Liver (tissue), 8 donors: ENCODE measurements at regions not wholly inside any gene's neighbourhood (a gene's known extent, or its start where the extent isn't known, plus 50 kb on each side); places are given as distances from the start of the nearest gene placed in this dataset.

Source experiments
- DNase-seq: peaks from one replicate; pipeline ENCODE4 v3.0.0-alpha.2; 2017; ENCODE audit warnings: low spot score
- H3K27ac ChIP-seq, 2 donors: one replicate each; pipeline ENCODE4 v1.7.0; 2013; ENCODE audit warnings: inconsistent platforms in 2 of 2, low read length in 2 of 2, control low read depth in 1 of 2, low read depth in 1 of 2, mild to moderate bottlenecking in 1 of 2
- H3K27me3 ChIP-seq, 4 donors: one replicate each; pipeline versions ENCODE4 v1.6.1 to v1.7.0; 2013; ENCODE audit warnings: low read length in 3 of 4, inconsistent platforms in 1 of 4, mild to moderate bottlenecking in 1 of 4, moderate library complexity in 1 of 4; ENCODE audit not compliant: control insufficient read depth in 4 of 4, insufficient read depth in 4 of 4
- H3K36me3 ChIP-seq, 4 donors: one replicate each; pipeline versions ENCODE4 v1.6.1 to v1.7.0; 2013; ENCODE audit warnings: low read length in 3 of 4, mild to moderate bottlenecking in 3 of 4, low read depth in 1 of 4, moderate library complexity in 1 of 4; ENCODE audit not compliant: control insufficient read depth in 4 of 4, insufficient read depth in 3 of 4
- H3K4me1 ChIP-seq, 4 donors: one replicate each; pipeline versions ENCODE4 v1.6.1 to v1.7.0; 2013; ENCODE audit warnings: low read length in 3 of 4, mild to moderate bottlenecking in 3 of 4, moderate library complexity in 1 of 4; ENCODE audit not compliant: control insufficient read depth in 4 of 4, insufficient read depth in 4 of 4
- H3K4me3 ChIP-seq, 3 donors: one replicate each; pipeline versions ENCODE4 v1.6.1 to v1.7.0; 2013; ENCODE audit warnings: low read length in 3 of 3, control low read depth in 1 of 3, low read depth in 1 of 3, mild to moderate bottlenecking in 1 of 3
- H3K9ac ChIP-seq, 2 donors: one replicate each; pipeline ENCODE4 v1.7.0; 2013; ENCODE audit warnings: low read length in 2 of 2, mild to moderate bottlenecking in 2 of 2, moderate library complexity in 2 of 2, control low read depth in 1 of 2, low read depth in 1 of 2
- H3K9me3 ChIP-seq, 4 donors: one replicate each; pipeline versions ENCODE4 v1.6.1 to v1.7.0; 2013; ENCODE audit warnings: low read length in 3 of 4; ENCODE audit not compliant: control insufficient read depth in 4 of 4
- ATF3 ChIP-seq: IDR thresholded peaks from 2 replicates; pipeline ENCODE4 v1.6.1; 2016; ENCODE audit warnings: antibody characterized with exemption
- CTCF ChIP-seq: fragments of 150-350 bp; IDR thresholded peaks from 2 replicates; pipeline ENCODE4 v1.5.1; 2017; ENCODE audit warnings: improper control_type of control experiment, low read depth, low read length; ENCODE audit not compliant: missing input control
- EGR1 ChIP-seq, 2 donors: IDR thresholded peaks; 2 replicates each; pipeline ENCODE4 v1.6.1; 2016 to 2018; ENCODE audit warnings: antibody characterized with exemption in 2 of 2, low read depth in 2 of 2
- FOXA1 ChIP-seq: IDR thresholded peaks from 2 replicates; pipeline ENCODE4 v1.6.1; 2016; ENCODE audit warnings: antibody characterized with exemption
- FOXA2 ChIP-seq: IDR thresholded peaks from 2 replicates; pipeline ENCODE4 v1.6.1; 2016; ENCODE audit warnings: antibody characterized with exemption
- GABPA ChIP-seq, 2 donors: IDR thresholded peaks in 1 of 2; conservative IDR thresholded peaks in 1 of 2; 2 replicates each; pipeline ENCODE4 v1.6.1; 2016; ENCODE audit warnings: antibody characterized with exemption in 2 of 2, mild to moderate bottlenecking in 1 of 2, moderate library complexity in 1 of 2
- HNF4G ChIP-seq: IDR thresholded peaks from 2 replicates; pipeline ENCODE4 v1.6.1; 2016; ENCODE audit warnings: antibody characterized with exemption
- JUND ChIP-seq, 2 donors: IDR thresholded peaks; 2 replicates each; pipeline ENCODE4 v1.6.1; 2016; ENCODE audit warnings: antibody characterized with exemption in 2 of 2
- NR2F2 ChIP-seq: IDR thresholded peaks from 2 replicates; pipeline ENCODE4 v1.6.1; 2016; ENCODE audit warnings: antibody characterized with exemption
- RAD21 ChIP-seq, 2 donors: IDR thresholded peaks; 2 replicates each; pipeline ENCODE4 v1.6.1; 2016; ENCODE audit warnings: antibody characterized with exemption in 2 of 2, mild to moderate bottlenecking in 2 of 2
- REST ChIP-seq: IDR thresholded peaks from 2 replicates; pipeline ENCODE4 v1.6.1; 2016; ENCODE audit warnings: antibody characterized with exemption, mild to moderate bottlenecking
- RXRA ChIP-seq, 2 donors: IDR thresholded peaks; 2 replicates each; pipeline ENCODE4 v1.6.1; 2017 to 2018; ENCODE audit warnings: antibody characterized with exemption in 2 of 2, mild to moderate bottlenecking in 1 of 2
- SP1 ChIP-seq: IDR thresholded peaks from 2 replicates; pipeline ENCODE4 v1.6.1; 2018; ENCODE audit warnings: antibody characterized with exemption, mild to moderate bottlenecking
- TAF1 ChIP-seq: conservative IDR thresholded peaks from 2 replicates; pipeline ENCODE4 v1.6.1; 2016; ENCODE audit warnings: antibody characterized with exemption, mild to moderate bottlenecking
- YY1 ChIP-seq: IDR thresholded peaks from 2 replicates; pipeline ENCODE4 v1.6.1; 2016; ENCODE audit warnings: antibody characterized with exemption, mild to moderate bottlenecking
- ZBTB33 ChIP-seq: IDR thresholded peaks from 2 replicates; pipeline ENCODE4 v1.6.1; 2016; ENCODE audit warnings: antibody characterized with exemption
- WGBS: extraction: QIAGEN DNeasy Blood & Tissue Kit; methylation state at CpG from one replicate; pipeline ENCODE4 v1.1.7; 2013; 5-methylcytosine and 5-hydroxymethylcytosine counted together
- donor health status: healthy.
- donor health status: healthy.
- donor health status: healthy.
- donor health status: healthy.
- donor health status: healthy.

GRCh38 chr4:189062047-189062820 lies 878.4 kb upstream of the FRG1 start (continued):
- TF ChIP-seq ZBTB33 (no peak), SP1 (no peak), FOXA2 (no peak), EGR1 (IDR thresholded peaks at IDR 0.05; ENCODE audit: low read depth in 2 of 2) (no peak), FOXA1 (no peak), YY1 (no peak), GABPA (IDR thresholded peaks at IDR 0.05 in 1 of 2, conservative IDR thresholded peaks at IDR 0.05 in 1 of 2) (no peak), RAD21 (IDR thresholded peaks at IDR 0.05) (no peak), HNF4G (no peak)

- Histone ChIP-seq H3K4me1 (no peaks in the 10 kb centered on the region), H3K36me3 (no peaks in the 10 kb centered on the region), H3K9ac (no peak overlapping the region), H3K9me3 (no peaks in the 10 kb centered on the region), H3K27ac (no peak overlapping the region), H3K27me3 (peaks cover 0 to 9% (median 0%) of the 10 kb centered on the region in 4 donors), H3K4me3 (no peak overlapping the region)
- TF ChIP-seq TAF1 (no peak), RAD21 (IDR thresholded peaks at IDR 0.05) (no peak), JUND (IDR thresholded peaks at IDR 0.05) (no peak), NR2F2 (no peak), ATF3 (no peak), HNF4G (no peak), SP1 (no peak), YY1 (no peak), REST (no peak), FOXA2 (no peak)
- 39% methylated on average over 1 of the region's 1 CpG for WGBS
- DNase-seq = no peak
Measured at GRCh38 chr4:189069772-189070171, 870.9 kb upstream of the FRG1 start.

- Histone ChIP-seq H3K4me1 (no peaks in the 10 kb centered on the region), H3K27ac (no peak overlapping the region), H3K9me3 (no peaks in the 10 kb centered on the region), H3K27me3 (peaks cover 0 to 5% (median 0%) of the 10 kb centered on the region in 4 donors), H3K36me3 (no peaks in the 10 kb centered on the region), H3K9ac (no peak overlapping the region), H3K4me3 (no peak overlapping the region)
- DNase-seq = no peak
- WGBS = 66% methylated on average over 6 of the region's 6 CpGs
- TF ChIP-seq FOXA1 (no peak), CTCF (no peak), RXRA (IDR thresholded peaks at IDR 0.05) (no peak), RAD21 (IDR thresholded peaks at IDR 0.05) (no peak), HNF4G (no peak), REST (no peak), FOXA2 (no peak), YY1 (no peak), ZBTB33 (no peak), NR2F2 (no peak)
Measured at GRCh38 chr4:189071241-189071640, 869.4 kb upstream of the FRG1 start.
